Neural cell (in vitro differentiated cells): ENCODE measurements at regions not wholly inside any gene's neighbourhood (a gene's known extent, or its start where the extent isn't known, plus 50 kb on each side); places are given as distances from the start of the nearest gene placed in this dataset.

Source experiments
- POLR2AphosphoS5 ChIP-seq: IDR thresholded peaks from 2 replicates; pipeline ENCODE4 v1.6.1; 2012
- TF ChIP-seq, protein P1 (sequence below): fragments of 450-650 bp; IDR thresholded peaks from 2 replicates; pipeline ENCODE4 v1.5.1; 2014; ENCODE audit warnings: antibody characterized with exemption, mild to moderate bottlenecking, moderate library complexity; ENCODE audit not compliant: poor library complexity, severe bottlenecking

GRCh38 chr18:68147728-68148127, 567.2 kb downstream of the TMX3 start:
- TF ChIP-seq, protein P1, sequence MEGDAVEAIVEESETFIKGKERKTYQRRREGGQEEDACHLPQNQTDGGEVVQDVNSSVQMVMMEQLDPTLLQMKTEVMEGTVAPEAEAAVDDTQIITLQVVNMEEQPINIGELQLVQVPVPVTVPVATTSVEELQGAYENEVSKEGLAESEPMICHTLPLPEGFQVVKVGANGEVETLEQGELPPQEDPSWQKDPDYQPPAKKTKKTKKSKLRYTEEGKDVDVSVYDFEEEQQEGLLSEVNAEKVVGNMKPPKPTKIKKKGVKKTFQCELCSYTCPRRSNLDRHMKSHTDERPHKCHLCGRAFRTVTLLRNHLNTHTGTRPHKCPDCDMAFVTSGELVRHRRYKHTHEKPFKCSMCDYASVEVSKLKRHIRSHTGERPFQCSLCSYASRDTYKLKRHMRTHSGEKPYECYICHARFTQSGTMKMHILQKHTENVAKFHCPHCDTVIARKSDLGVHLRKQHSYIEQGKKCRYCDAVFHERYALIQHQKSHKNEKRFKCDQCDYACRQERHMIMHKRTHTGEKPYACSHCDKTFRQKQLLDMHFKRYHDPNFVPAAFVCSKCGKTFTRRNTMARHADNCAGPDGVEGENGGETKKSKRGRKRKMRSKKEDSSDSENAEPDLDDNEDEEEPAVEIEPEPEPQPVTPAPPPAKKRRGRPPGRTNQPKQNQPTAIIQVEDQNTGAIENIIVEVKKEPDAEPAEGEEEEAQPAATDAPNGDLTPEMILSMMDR = no peak
- TF ChIP-seq POLR2AphosphoS5 = no peak
